SU-DHL-6 (cell line): ENCODE measurements at regions not wholly inside any gene's neighbourhood (a gene's known extent, or its start where the extent isn't known, plus 50 kb on each side); places are given as distances from the start of the nearest gene placed in this dataset.

ENCODE experiments used
- H2AFZ ChIP-seq: fragments of 200-600 bp; sonication (generic); 2 replicates; pipeline ENCODE4 v1.6.1; 2014; ENCODE audit warnings: low read depth, mild to moderate bottlenecking, moderate library complexity, mixed read lengths, antibody characterized with exemption, low read length; ENCODE audit not compliant: severe bottlenecking
- H3F3A ChIP-seq: fragments of 200-600 bp; shearing (Covaris generic); 2 replicates; pipeline ENCODE4 v1.6.0; 2016; ENCODE audit warnings: antibody characterized with exemption, mild to moderate bottlenecking; ENCODE audit not compliant: insufficient read depth
- H3K27ac ChIP-seq: fragments of 200-600 bp; sonication (generic); 2 replicates; pipeline ENCODE4 v1.5.1; 2016; ENCODE audit warnings: low read depth, mild to moderate bottlenecking, low read length, moderate library complexity, mixed read lengths
- H3K27me3 ChIP-seq: fragments of 200-600 bp; sonication (generic), shearing (Covaris generic); 2 replicates; pipeline ENCODE4 v1.6.0; 2014; ENCODE audit warnings: mild to moderate bottlenecking, low read length
- H3K36me3 ChIP-seq: fragments of 200-600 bp; sonication (generic); 2 replicates; pipeline ENCODE4 v1.6.1; 2014; ENCODE audit warnings: mild to moderate bottlenecking, low read length, mixed read lengths
- H3K4me2 ChIP-seq: fragments of 300-600, 200-600 bp; shearing (Covaris generic), sonication (generic); 2 replicates; pipeline ENCODE4 v1.6.0; 2014; ENCODE audit warnings: low read length, low read depth, mild to moderate bottlenecking; ENCODE audit not compliant: poor library complexity, severe bottlenecking
- H3K4me3 ChIP-seq: fragments of 200-600 bp; sonication (generic); 2 replicates; pipeline ENCODE4 v1.5.1; 2014; ENCODE audit warnings: antibody characterized with exemption, low read length, mild to moderate bottlenecking, mixed read lengths; ENCODE audit not compliant: insufficient read depth, poor library complexity, severe bottlenecking
- H3K79me2 ChIP-seq: fragments of 200-600 bp; sonication (generic); 2 replicates; pipeline ENCODE4 v1.6.1; 2014; ENCODE audit warnings: mild to moderate bottlenecking, low read length, moderate library complexity; ENCODE audit not compliant: insufficient read depth
- H3K9ac ChIP-seq: fragments of 200-600 bp; sonication (generic); 2 replicates; pipeline ENCODE4 v1.7.0; 2014; ENCODE audit warnings: mild to moderate bottlenecking, low read length
- H3K9me2 ChIP-seq: fragments of 200-600 bp; sonication (generic); replicated peaks from 2 replicates; pipeline ENCODE4 v1.6.1; 2014; ENCODE audit warnings: low read length; ENCODE audit not compliant: insufficient read depth
- H3K9me3 ChIP-seq: fragments of 200-600 bp; sonication (generic); 2 replicates; pipeline ENCODE4 v1.6.1; 2014; ENCODE audit warnings: low read length, mixed read lengths; ENCODE audit not compliant: insufficient read depth
- H4K20me1 ChIP-seq: fragments of 200-600 bp; sonication (generic); 2 replicates; pipeline ENCODE4 v1.6.1; 2014; ENCODE audit warnings: low read depth, mild to moderate bottlenecking, antibody characterized with exemption, low read length, moderate library complexity, mixed read lengths
- CTCF ChIP-seq: fragments of 200-600 bp; sonication (generic); IDR thresholded peaks from one replicate; pipeline ENCODE4 v1.5.1; 2017; ENCODE audit warnings: antibody characterized with exemption, mild to moderate bottlenecking, low read length, moderate library complexity; ENCODE audit not compliant: insufficient read depth, poor library complexity, severe bottlenecking
- EZH2phosphoT487 ChIP-seq: fragments of 200-600 bp; sonication (generic), shearing (Covaris generic); conservative IDR thresholded peaks from 2 replicates; pipeline ENCODE4 v1.6.1; 2018; ENCODE audit warnings: mild to moderate bottlenecking, antibody characterized with exemption, low read length, moderate library complexity, mixed read lengths

DNA sequence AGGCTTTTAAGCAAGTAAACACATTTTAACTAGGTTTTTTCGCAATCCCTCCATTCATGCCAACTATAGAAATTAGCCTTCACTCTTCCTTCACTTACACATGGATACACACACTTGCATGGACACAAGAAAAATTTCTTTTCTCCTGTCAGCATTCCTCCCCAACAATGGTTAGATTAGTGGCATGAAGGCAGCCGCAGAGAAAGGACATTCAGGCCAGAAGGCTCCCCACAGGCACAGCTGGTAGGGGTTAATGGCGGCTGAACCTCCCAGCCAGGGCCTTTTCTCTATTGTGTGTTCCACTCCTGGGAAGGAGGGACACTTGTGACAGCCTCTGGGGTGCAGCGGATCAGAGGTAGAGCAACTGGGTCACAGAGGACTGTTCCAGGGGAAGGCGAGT, 255.0 kb upstream of the SP8 start:
- Histone ChIP-seq H3K4me2 (no peak overlapping the region), H3K4me3 (no peak overlapping the region), H4K20me1 (no peaks in the 10 kb centered on the region), H3K36me3 (no peaks in the 10 kb centered on the region), H3K9me2 (no peaks in the 10 kb centered on the region), H3K27me3 (no peaks in the 10 kb centered on the region), H3K9me3 (no peaks in the 10 kb centered on the region), H3K9ac (no peak overlapping the region), H3K79me2 (no peaks in the 10 kb centered on the region), H3F3A (no peaks in the 10 kb centered on the region), H2AFZ (no peak overlapping the region), H3K27ac (no peak overlapping the region)
- TF ChIP-seq EZH2phosphoT487, result no peak
- TF ChIP-seq CTCF, result no peak

DNA sequence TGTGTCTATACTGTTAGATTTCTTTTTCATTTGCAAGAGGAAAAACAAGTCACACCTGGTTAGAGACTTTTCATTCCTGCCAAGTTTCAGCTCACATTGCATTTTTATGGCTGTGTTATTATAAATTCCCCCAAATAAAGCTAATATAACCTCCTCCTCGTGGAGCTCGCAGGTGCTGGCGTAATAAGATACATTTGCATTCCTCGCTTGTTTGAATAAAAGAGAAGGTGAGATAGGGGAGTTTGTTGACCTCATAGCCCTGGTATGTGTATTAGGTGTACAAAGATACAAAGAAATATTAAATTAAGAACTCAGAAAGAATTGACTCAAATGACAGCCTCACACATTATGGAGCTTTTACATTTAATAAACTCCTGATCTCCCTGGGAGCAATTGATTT, 257.7 kb upstream of the SP8 start:
- Histone ChIP-seq H3K9me2 (no peaks in the 10 kb centered on the region), H3K4me3 (no peak overlapping the region), H3K4me2 (no peak overlapping the region), H4K20me1 (no peaks in the 10 kb centered on the region), H3K9ac (no peak overlapping the region), H3K27ac (no peak overlapping the region), H3K36me3 (no peaks in the 10 kb centered on the region), H3K79me2 (no peaks in the 10 kb centered on the region), H3K27me3 (no peaks in the 10 kb centered on the region), H3K9me3 (no peaks in the 10 kb centered on the region), H2AFZ (no peak overlapping the region), H3F3A (no peaks in the 10 kb centered on the region)
- no peak for TF ChIP-seq CTCF
- TF ChIP-seq EZH2phosphoT487, result no peak

DNA sequence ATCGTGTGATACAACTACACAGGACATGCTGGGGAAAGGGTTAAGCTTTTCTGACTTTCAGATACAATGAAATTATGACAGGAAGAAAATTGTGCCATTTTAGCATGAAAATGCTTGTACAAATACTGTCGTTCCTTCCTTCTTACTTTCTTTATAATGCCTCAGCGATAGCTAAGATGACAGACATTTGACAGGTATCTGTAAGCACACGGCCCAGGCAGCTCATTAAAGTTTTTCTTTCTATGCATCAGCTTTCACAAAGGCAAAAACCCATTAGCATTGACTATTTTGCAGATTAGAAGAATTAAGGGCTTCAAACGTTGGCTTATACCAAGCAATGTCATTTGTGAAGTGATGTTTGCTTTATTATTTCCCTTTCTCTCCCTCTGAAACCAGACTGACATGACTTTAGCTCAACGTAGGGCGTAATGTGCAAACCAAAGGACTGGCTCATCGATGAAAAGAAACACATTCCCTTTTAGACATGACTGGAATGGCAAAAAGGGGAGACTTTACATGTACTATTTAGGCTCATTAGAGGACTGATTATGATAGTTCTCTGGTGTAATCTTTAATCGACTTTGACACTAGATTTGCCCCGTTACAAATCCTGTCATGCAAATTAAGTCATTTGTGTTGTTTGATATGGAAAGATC, 258.4 kb upstream of the SP8 start:
- no peak overlapping the region for H3K4me3 ChIP-seq
- H3K27me3 ChIP-seq, result no peaks in the 10 kb centered on the region
- no peaks in the 10 kb centered on the region for H3K9me3 ChIP-seq
- H3K36me3 ChIP-seq, result no peaks in the 10 kb centered on the region
- no peak overlapping the region for H3K4me2 ChIP-seq
- no peak for TF ChIP-seq EZH2phosphoT487
- no peak for TF ChIP-seq CTCF
- H3K79me2 ChIP-seq, result no peaks in the 10 kb centered on the region
- no peak overlapping the region for H3K27ac ChIP-seq
- H3K9ac ChIP-seq, result no peak overlapping the region
- no peak overlapping the region for H2AFZ ChIP-seq
- no peaks in the 10 kb centered on the region for H3K9me2 ChIP-seq
- no peaks in the 10 kb centered on the region for H3F3A ChIP-seq
- H4K20me1 ChIP-seq, result no peaks in the 10 kb centered on the region
